ENCODE measurements at regions not wholly inside any gene's neighbourhood (a gene's known extent, or its start where the extent isn't known, plus 50 kb on each side); places are given as distances from the start of the nearest gene placed in this dataset.

DNA sequence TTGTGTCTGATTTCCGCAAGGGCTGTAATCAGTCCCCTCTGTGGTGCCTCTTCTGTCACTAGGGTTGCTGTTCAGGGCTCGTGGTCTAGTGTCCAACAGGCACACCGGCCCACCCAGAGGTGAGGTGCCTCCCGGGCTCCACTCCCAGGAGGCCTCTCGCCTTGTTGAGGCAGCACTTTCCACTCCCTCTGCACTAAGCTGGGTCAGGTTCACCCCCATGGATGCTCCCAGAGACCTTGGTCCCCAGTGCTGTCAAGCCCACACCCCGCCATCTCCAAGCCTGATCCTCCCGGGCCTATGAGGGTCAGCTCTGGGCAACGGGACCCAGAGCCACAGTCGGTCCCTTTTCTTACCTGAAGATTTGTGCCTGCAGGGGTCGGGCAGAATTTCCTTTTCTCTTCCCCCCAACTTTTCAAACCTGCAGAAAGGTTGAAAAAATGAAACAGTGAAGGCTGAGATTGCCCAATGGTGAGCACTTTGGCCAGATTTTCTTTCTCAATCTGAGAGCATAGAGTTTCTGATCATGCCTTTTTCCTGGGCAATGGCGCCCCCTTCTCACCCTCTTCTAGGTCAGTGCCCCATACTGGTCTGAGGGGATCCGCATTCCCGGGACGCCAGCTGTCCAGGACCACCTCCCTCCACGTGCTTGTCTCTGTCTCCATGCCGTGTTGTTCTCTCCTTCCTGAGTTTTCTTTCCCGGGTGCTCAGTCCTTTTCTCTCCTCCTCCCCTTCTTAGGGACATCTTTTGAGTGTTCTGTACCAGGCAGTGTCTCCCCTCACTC, 148.0 kb downstream of the ASB1 start:
- Mint-ChIP-seq H3K4me3 (no peak overlapping the region), H3K4me1 (peaks cover 11% of the 10 kb centered on the region), H3K27me3 (ENCODE audit: low read depth) (peaks cover 12% of the 10 kb centered on the region), H3K36me3 (ENCODE audit: low read depth) (no peaks in the 10 kb centered on the region), H3K27ac (no peak overlapping the region), H3K9me3 (no peaks in the 10 kb centered on the region)
- TF ChIP-seq, protein P1, sequence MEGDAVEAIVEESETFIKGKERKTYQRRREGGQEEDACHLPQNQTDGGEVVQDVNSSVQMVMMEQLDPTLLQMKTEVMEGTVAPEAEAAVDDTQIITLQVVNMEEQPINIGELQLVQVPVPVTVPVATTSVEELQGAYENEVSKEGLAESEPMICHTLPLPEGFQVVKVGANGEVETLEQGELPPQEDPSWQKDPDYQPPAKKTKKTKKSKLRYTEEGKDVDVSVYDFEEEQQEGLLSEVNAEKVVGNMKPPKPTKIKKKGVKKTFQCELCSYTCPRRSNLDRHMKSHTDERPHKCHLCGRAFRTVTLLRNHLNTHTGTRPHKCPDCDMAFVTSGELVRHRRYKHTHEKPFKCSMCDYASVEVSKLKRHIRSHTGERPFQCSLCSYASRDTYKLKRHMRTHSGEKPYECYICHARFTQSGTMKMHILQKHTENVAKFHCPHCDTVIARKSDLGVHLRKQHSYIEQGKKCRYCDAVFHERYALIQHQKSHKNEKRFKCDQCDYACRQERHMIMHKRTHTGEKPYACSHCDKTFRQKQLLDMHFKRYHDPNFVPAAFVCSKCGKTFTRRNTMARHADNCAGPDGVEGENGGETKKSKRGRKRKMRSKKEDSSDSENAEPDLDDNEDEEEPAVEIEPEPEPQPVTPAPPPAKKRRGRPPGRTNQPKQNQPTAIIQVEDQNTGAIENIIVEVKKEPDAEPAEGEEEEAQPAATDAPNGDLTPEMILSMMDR (IDR thresholded peaks at IDR 0.05; ENCODE audit: unreplicated experiment in 3 of 3), result no peak

DNA sequence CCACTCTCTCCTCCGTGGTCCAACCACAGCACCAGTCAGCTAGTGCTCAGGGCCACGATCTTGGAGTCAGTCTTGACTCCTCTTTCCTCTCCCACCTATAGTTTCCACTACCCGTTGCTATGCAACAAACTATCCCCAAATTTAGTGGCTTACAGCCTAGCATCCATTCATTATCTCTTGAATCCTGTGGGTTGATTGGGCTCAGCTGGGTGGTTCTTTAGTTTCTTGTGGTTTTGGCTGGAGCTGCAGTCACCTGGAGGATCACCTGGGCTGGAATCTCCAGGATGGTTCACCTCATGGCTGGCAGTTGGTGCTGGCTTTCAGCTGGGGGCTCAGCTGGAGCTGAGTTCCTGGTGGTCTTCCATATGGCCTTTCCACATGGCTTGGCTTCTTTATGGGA, 149.9 kb downstream of the ASB1 start:
- Mint-ChIP-seq H3K4me1 (peaks cover 10% of the 10 kb centered on the region), H3K36me3 (ENCODE audit: low read depth) (no peaks in the 10 kb centered on the region), H3K27me3 (ENCODE audit: low read depth) (peaks cover 5% of the 10 kb centered on the region), H3K4me3 (no peak overlapping the region), H3K27ac (no peak overlapping the region), H3K9me3 (no peaks in the 10 kb centered on the region)
- TF ChIP-seq, protein P1 (IDR thresholded peaks at IDR 0.05; ENCODE audit: unreplicated experiment in 3 of 3), result no peak

DNA sequence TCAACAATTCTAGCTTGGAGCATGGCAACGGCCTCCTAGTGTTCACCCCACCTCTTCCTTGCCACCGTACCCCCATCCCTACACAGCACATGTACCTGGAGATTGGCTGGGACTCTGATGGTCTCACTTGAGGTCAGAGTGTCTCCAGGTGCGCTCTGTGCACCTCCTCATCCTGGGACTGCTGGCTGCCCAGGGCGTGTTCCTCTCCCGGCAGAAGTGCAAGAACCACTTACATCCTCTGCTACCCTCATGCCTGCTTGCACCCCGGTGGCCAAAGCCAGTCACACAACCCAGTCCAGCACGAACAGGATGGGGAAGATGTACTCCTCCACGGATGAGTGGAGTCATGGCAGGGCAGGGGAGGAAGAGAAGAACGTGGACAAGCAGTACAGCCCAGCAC, 151.5 kb downstream of the ASB1 start:
- Mint-ChIP-seq H3K4me3 (no peak overlapping the region), H3K9me3 (peaks cover 5% of the 10 kb centered on the region), H3K36me3 (ENCODE audit: low read depth) (peaks cover 3% of the 10 kb centered on the region), H3K27ac (no peak overlapping the region), H3K27me3 (ENCODE audit: low read depth) (no peaks in the 10 kb centered on the region), H3K4me1 (no peaks in the 10 kb centered on the region)
- TF ChIP-seq, protein P1 (IDR thresholded peaks at IDR 0.05; ENCODE audit: unreplicated experiment in 3 of 3), result no peak

DNA sequence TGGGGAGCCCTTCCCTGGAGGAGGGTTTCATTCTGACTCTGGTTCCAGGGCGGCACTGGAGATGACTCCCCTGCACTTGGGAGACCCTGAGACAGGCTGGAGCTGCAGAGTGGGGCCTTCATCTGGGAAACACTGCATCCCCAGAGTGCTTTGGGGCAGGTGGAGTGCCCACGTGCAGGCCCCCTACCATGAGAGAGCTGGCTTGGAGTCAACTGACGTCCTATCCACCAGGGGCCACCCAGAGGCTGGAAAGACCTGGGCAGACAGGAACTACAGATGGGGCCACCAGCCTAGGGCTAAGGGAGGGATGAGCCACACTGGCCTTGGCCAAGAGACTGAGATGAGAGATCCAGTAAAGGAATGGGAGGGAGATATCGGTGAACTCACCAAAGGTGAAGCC, 153.8 kb downstream of the ASB1 start:
- Mint-ChIP-seq H3K36me3 (ENCODE audit: low read depth) (peaks cover 3% of the 10 kb centered on the region), H3K9me3 (peaks cover 16% of the 10 kb centered on the region), H3K27ac (no peak overlapping the region), H3K4me3 (no peak overlapping the region), H3K4me1 (no peaks in the 10 kb centered on the region), H3K27me3 (ENCODE audit: low read depth) (no peaks in the 10 kb centered on the region)
- TF ChIP-seq, protein P1 (IDR thresholded peaks at IDR 0.05; ENCODE audit: unreplicated experiment in 3 of 3), result no peak

DNA sequence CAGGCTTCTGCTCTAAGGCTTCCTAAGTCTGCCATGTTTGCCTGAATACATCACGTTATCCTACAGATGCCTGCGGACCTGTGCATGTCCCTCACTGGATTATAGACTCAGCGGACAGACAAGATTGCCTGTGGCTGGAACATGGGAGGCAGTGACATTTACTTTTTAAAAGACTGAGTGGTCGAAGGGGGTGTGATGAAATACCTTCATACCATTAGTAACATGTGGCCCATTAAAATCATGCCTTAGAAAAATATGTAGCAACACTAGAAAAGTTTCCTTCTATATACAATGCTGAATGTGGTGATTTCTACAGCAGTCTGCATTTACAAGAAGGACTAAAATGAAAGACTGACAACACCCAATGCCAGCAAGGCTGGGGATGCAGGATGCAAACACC, 154.4 kb downstream of the ASB1 start:
- no peaks in the 10 kb centered on the region for H3K4me1 Mint-ChIP-seq
- no peak overlapping the region for H3K4me3 Mint-ChIP-seq
- H3K36me3 Mint-ChIP-seq (ENCODE audit: low read depth), result peaks cover 3% of the 10 kb centered on the region
- peaks cover 16% of the 10 kb centered on the region for H3K9me3 Mint-ChIP-seq
- no peak overlapping the region for H3K27ac Mint-ChIP-seq
- no peaks in the 10 kb centered on the region for H3K27me3 Mint-ChIP-seq (ENCODE audit: low read depth)
- TF ChIP-seq, protein P1 (IDR thresholded peaks at IDR 0.05; ENCODE audit: unreplicated experiment in 3 of 3), result no peak

DNA sequence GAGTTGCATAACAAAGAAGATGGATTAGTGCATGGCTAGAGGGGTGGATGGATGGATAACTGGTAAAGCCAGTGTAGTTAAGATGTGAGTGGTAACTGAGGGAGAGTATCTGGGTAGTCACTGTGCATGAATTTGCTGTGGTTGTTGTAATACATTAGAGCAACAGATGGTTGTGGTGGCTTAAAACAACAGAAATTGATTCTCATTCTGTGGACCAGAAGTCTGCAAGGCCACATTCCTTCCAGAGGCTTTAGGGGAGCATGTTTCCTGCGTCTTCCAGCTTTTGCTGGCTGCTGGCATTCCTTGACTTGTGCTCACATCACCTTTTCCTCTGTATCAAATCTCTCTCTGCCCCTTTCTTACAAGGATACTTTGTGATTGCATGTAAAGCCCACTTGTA, 155.4 kb downstream of the ASB1 start:
- H3K4me1 Mint-ChIP-seq, result peaks cover 5% of the 10 kb centered on the region
- no peak overlapping the region for H3K4me3 Mint-ChIP-seq
- no peak overlapping the region for H3K27ac Mint-ChIP-seq
- no peaks in the 10 kb centered on the region for H3K27me3 Mint-ChIP-seq (ENCODE audit: low read depth)
- peaks cover 3% of the 10 kb centered on the region for H3K36me3 Mint-ChIP-seq (ENCODE audit: low read depth)
- TF ChIP-seq, protein P1 (IDR thresholded peaks at IDR 0.05; ENCODE audit: unreplicated experiment in 3 of 3), result no peak
- H3K9me3 Mint-ChIP-seq, result peaks cover 16% of the 10 kb centered on the region
